Loucy (cell line): ENCODE measurements at regions not wholly inside any gene's neighbourhood (a gene's known extent, or its start where the extent isn't known, plus 50 kb on each side); places are given as distances from the start of the nearest gene placed in this dataset.

Experiments
- H2AFZ ChIP-seq: fragments of 200-600 bp; sonication (generic); 2 replicates; pipeline ENCODE4 v1.6.0; 2016; ENCODE audit warnings: antibody characterized with exemption, mild to moderate bottlenecking, low read length, moderate library complexity
- H3F3A ChIP-seq: fragments of 200-600 bp; 2 replicates; pipeline ENCODE4 v1.6.0; 2016; ENCODE audit warnings: antibody characterized with exemption, low read depth, mild to moderate bottlenecking
- H3K27me3 ChIP-seq: fragments of 200-600 bp; sonication (generic); 2 replicates; pipeline ENCODE4 v1.6.1; 2014; ENCODE audit warnings: low read length, mild to moderate bottlenecking; ENCODE audit not compliant: insufficient read depth, poor library complexity, severe bottlenecking
- H3K36me3 ChIP-seq: fragments of 200-600 bp; sonication (generic); 2 replicates; pipeline ENCODE4 v1.6.1; 2016; ENCODE audit warnings: low read length; ENCODE audit not compliant: insufficient read depth
- H3K4me1 ChIP-seq: fragments of 200-600 bp; sonication (generic); 2 replicates; pipeline ENCODE4 v1.5.1; 2014; ENCODE audit warnings: low read length, mild to moderate bottlenecking; ENCODE audit not compliant: insufficient read depth, poor library complexity, severe bottlenecking
- H3K4me2 ChIP-seq: fragments of 200-600 bp; sonication (generic); 2 replicates; pipeline ENCODE4 v1.6.0; 2014; ENCODE audit warnings: antibody characterized with exemption, low read length, low read depth, mild to moderate bottlenecking; ENCODE audit not compliant: poor library complexity, severe bottlenecking
- H3K4me3 ChIP-seq: fragments of 200-600 bp; sonication (generic); 2 replicates; pipeline ENCODE4 v1.5.1; 2014; ENCODE audit warnings: low read length, mild to moderate bottlenecking, mixed read lengths; ENCODE audit not compliant: poor library complexity, severe bottlenecking
- H3K79me2 ChIP-seq: fragments of 200-600 bp; sonication (generic); 2 replicates; pipeline ENCODE4 v1.6.1; 2014; ENCODE audit warnings: low read length; ENCODE audit not compliant: insufficient read depth
- H3K9ac ChIP-seq: fragments of 200-600 bp; sonication (generic); 2 replicates; pipeline ENCODE4 v1.6.0; 2014; ENCODE audit warnings: mild to moderate bottlenecking, low read depth, low read length, moderate library complexity; ENCODE audit not compliant: poor library complexity, severe bottlenecking
- H3K9me2 ChIP-seq: fragments of 200-600 bp; sonication (generic); replicated peaks from 2 replicates; pipeline ENCODE4 v1.6.1; 2016; ENCODE audit warnings: low read depth, low read length, mixed read lengths
- H3K9me3 ChIP-seq: fragments of 200-600 bp; sonication (generic); 2 replicates; pipeline ENCODE4 v1.6.1; 2014; ENCODE audit warnings: mild to moderate bottlenecking, antibody characterized with exemption, low read length, low read depth; ENCODE audit not compliant: insufficient read depth
- H4K20me1 ChIP-seq: fragments of 200-600 bp; sonication (generic); 2 replicates; pipeline ENCODE4 v1.6.0; 2014; ENCODE audit warnings: antibody characterized with exemption, low read length, mild to moderate bottlenecking; ENCODE audit not compliant: insufficient read depth, poor library complexity, severe bottlenecking
- EZH2phosphoT487 ChIP-seq: fragments of 200-600 bp; IDR thresholded peaks from 2 replicates; pipeline ENCODE4 v1.6.1; 2018; ENCODE audit warnings: antibody characterized with exemption, mild to moderate bottlenecking, moderate library complexity, borderline replicate concordance
- TF ChIP-seq, protein P1 (sequence below): fragments of 200-600 bp; sonication (generic); conservative IDR thresholded peaks from 2 replicates; pipeline ENCODE4 v1.5.1; 2014; ENCODE audit warnings: mild to moderate bottlenecking, antibody characterized with exemption, low read length

DNA sequence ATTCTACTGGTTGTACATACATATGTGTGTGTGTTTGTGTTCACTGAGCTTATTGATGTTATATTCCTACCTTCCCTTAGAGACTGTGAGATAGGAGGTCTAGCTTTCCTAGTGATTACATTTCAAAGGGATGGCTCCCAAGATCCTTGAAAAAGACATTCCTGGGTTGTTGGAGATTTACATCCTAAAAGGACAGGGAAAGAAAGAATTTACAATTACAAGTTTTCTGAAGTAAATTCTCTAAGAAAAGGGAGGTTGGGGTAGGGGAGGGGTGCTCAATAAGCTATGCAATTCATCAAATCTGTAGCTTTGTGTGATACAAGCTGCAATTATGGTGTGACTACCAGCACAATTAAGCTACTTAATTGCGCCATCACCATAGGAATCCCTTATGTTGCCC is 284.3 kb downstream of the NUP35 start:
- H3K9me2 ChIP-seq = no peaks in the 10 kb centered on the region
- no peak for TF ChIP-seq EZH2phosphoT487
- TF ChIP-seq, protein P1, sequence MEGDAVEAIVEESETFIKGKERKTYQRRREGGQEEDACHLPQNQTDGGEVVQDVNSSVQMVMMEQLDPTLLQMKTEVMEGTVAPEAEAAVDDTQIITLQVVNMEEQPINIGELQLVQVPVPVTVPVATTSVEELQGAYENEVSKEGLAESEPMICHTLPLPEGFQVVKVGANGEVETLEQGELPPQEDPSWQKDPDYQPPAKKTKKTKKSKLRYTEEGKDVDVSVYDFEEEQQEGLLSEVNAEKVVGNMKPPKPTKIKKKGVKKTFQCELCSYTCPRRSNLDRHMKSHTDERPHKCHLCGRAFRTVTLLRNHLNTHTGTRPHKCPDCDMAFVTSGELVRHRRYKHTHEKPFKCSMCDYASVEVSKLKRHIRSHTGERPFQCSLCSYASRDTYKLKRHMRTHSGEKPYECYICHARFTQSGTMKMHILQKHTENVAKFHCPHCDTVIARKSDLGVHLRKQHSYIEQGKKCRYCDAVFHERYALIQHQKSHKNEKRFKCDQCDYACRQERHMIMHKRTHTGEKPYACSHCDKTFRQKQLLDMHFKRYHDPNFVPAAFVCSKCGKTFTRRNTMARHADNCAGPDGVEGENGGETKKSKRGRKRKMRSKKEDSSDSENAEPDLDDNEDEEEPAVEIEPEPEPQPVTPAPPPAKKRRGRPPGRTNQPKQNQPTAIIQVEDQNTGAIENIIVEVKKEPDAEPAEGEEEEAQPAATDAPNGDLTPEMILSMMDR = no peak
- H3K79me2 ChIP-seq = no peaks in the 10 kb centered on the region
- no peak overlapping the region for H3K4me2 ChIP-seq
- H3K36me3 ChIP-seq = no peaks in the 10 kb centered on the region
- no peak overlapping the region for H3K4me3 ChIP-seq
- H3K27me3 ChIP-seq = no peaks in the 10 kb centered on the region
- H3F3A ChIP-seq = no peaks in the 10 kb centered on the region
- no peaks in the 10 kb centered on the region for H3K4me1 ChIP-seq
- no peaks in the 10 kb centered on the region for H3K9me3 ChIP-seq
- no peak overlapping the region for H2AFZ ChIP-seq
- no peaks in the 10 kb centered on the region for H4K20me1 ChIP-seq
- H3K9ac ChIP-seq = no peak overlapping the region

DNA sequence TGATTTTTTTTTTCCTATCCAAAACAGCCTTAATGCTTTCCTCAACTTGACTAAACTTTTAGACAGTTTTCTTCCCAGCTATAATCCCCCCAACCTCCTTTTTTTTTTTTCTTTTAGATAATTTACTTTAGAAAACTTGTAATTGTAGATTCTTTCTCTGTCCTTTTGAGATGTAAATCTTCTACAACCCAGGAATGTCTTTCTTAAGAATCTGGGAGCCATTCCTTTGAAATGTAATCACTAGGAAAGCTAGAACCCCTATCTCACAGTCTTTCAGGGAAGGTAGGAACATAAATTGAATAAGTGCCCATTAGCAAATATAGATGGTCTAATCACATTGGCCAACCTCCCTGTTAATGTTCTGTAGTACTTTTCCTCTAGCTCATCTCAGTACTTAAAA is 285.4 kb downstream of the NUP35 start:
- no peak for TF ChIP-seq EZH2phosphoT487
- TF ChIP-seq, protein P1 = no peak
- H3K4me2 ChIP-seq = no peak overlapping the region

DNA sequence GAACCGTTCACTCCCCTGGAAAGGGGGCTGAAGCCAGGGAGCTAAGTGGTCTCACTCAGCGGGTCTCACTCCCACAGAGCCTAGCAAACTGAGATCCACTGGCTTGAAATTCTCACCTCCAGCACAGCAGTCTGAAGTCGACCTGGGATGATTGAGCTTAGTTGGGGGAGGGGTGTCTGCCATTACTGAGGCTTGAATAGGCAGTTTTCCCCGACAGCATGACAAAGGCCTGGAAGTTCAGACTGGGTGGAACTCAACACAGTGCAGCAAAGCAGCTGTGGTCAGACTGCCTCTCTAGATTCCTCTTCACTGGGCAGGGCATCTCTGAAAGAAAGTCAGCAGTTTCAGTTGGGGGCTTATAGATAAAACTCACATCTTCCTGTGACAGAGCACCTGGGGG is 292.5 kb downstream of the NUP35 start:
- no peaks in the 10 kb centered on the region for H3K9me2 ChIP-seq
- H3K9ac ChIP-seq = no peak overlapping the region
- no peaks in the 10 kb centered on the region for H3K4me1 ChIP-seq
- no peak for TF ChIP-seq EZH2phosphoT487
- TF ChIP-seq, protein P1 = no peak
- no peaks in the 10 kb centered on the region for H3K27me3 ChIP-seq
- no peak overlapping the region for H2AFZ ChIP-seq
- no peak overlapping the region for H3K4me3 ChIP-seq
- no peaks in the 10 kb centered on the region for H3K79me2 ChIP-seq
- no peaks in the 10 kb centered on the region for H3F3A ChIP-seq
- no peak overlapping the region for H3K4me2 ChIP-seq
- no peaks in the 10 kb centered on the region for H3K36me3 ChIP-seq
- H3K9me3 ChIP-seq = no peaks in the 10 kb centered on the region
- no peaks in the 10 kb centered on the region for H4K20me1 ChIP-seq

More for the DNA sequence above, 285.4 kb downstream of the NUP35 start:
- Histone ChIP-seq H3K36me3 (no peaks in the 10 kb centered on the region), H3K27me3 (no peaks in the 10 kb centered on the region), H2AFZ (no peak overlapping the region), H4K20me1 (no peaks in the 10 kb centered on the region), H3K9me3 (no peaks in the 10 kb centered on the region), H3K79me2 (no peaks in the 10 kb centered on the region), H3F3A (no peaks in the 10 kb centered on the region), H3K9ac (no peak overlapping the region), H3K9me2 (no peaks in the 10 kb centered on the region), H3K4me3 (no peak overlapping the region), H3K4me1 (no peaks in the 10 kb centered on the region)
